ENCODE measurements at regions not wholly inside any gene's neighbourhood (a gene's known extent, or its start where the extent isn't known, plus 50 kb on each side); places are given as distances from the start of the nearest gene placed in this dataset.
"Not testable (repeated sequence)": the region's sequence is repeated elsewhere in the genome, so short reads cannot be mapped to it uniquely, and the experiment has no call there.

DNA sequence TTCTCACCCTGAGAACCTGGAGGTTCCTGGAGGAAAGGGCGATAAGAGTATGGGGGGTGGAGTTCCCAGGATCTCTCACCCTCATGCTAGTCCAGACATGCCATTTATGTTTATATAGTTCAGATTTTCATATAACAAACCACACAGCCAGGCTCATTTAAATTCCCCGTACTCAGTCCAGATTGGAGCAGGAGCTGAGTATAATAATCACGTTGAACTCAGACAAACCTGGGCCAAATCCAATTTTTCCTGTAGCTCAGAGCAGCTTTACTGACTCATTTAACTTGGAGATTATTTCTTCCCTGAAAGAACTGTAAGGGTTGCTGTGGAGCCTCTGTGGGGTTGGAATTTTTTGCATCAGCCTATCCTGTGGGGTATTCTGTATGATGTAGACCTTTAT is 660.8 kb downstream of the TMEM121 start:
- Histone ChIP-seq H3K79me2 (ENCODE audit: control insufficient read depth, insufficient read depth, low read length) (no peaks in the 10 kb centered on the region), H3K9me1 (replicated peaks; ENCODE audit: control insufficient read depth, extremely low read depth, insufficient read depth, low read length) (no peaks in the 10 kb centered on the region), H3K9ac (replicated peaks; ENCODE audit: extremely low read depth, insufficient read depth, low read length) (no peak overlapping the region), H4K20me1 (replicated peaks; ENCODE audit: control insufficient read depth, extremely low read depth, insufficient read depth, low read length) (no peaks in the 10 kb centered on the region), H3K9me3 (replicated peaks; ENCODE audit: control insufficient read depth, insufficient read depth, low read length) (no peaks in the 10 kb centered on the region), H3K27me3 (ENCODE audit: control insufficient read depth in 2 of 2, insufficient read depth in 2 of 2, low read length in 2 of 2) (no peaks in the 10 kb centered on the region), H3K4me1 (ENCODE audit: control insufficient read depth, extremely low read depth, insufficient read depth, low read length) (no peaks in the 10 kb centered on the region), H3K4me2 (ENCODE audit: insufficient read depth, low read length) (no peak overlapping the region), H3K36me3 (ENCODE audit: control insufficient read depth in 2 of 2, extremely low read depth in 1 of 2, insufficient read depth in 2 of 2, low read length in 2 of 2) (no peaks in the 10 kb centered on the region), H3K27ac (ENCODE audit: insufficient read depth, low read depth, low read length) (no peak overlapping the region), H3K4me3 (replicated peaks in 1 of 3; ENCODE audit: insufficient read depth in 1 of 3, low read depth in 1 of 3, low read length in 3 of 3) (no peak overlapping the region), H2AFZ (ENCODE audit: low read depth, low read length) (no peak overlapping the region)
- CTCF ChIA-PET: no interaction called here
- intact Hi-C loops (cut with micrococcal nuclease): no loop called here
- no peak for TF ChIP-seq POLR2A (IDR thresholded peaks at IDR 0.05; ENCODE audit: low read depth, low read length)
- TF ChIP-seq GATA2 (IDR thresholded peaks at IDR 0.05; ENCODE audit: insufficient read depth, insufficient read length, low read depth, low read length): no peak
- TF ChIP-seq POLR2AphosphoS5 (IDR thresholded peaks at IDR 0.05; ENCODE audit: insufficient read depth, low read depth, low read length): no peak
- TF ChIP-seq, protein P1, sequence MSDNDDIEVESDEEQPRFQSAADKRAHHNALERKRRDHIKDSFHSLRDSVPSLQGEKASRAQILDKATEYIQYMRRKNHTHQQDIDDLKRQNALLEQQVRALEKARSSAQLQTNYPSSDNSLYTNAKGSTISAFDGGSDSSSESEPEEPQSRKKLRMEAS (IDR thresholded peaks at IDR 0.05; ENCODE audit: insufficient read depth, insufficient read length): no peak
- TF ChIP-seq, protein P2, sequence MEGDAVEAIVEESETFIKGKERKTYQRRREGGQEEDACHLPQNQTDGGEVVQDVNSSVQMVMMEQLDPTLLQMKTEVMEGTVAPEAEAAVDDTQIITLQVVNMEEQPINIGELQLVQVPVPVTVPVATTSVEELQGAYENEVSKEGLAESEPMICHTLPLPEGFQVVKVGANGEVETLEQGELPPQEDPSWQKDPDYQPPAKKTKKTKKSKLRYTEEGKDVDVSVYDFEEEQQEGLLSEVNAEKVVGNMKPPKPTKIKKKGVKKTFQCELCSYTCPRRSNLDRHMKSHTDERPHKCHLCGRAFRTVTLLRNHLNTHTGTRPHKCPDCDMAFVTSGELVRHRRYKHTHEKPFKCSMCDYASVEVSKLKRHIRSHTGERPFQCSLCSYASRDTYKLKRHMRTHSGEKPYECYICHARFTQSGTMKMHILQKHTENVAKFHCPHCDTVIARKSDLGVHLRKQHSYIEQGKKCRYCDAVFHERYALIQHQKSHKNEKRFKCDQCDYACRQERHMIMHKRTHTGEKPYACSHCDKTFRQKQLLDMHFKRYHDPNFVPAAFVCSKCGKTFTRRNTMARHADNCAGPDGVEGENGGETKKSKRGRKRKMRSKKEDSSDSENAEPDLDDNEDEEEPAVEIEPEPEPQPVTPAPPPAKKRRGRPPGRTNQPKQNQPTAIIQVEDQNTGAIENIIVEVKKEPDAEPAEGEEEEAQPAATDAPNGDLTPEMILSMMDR (IDR thresholded peaks at IDR 0.05; ENCODE audit: extremely low read depth in 1 of 2, insufficient read depth in 1 of 2, low read depth in 1 of 2, low read length in 2 of 2): no peak
- POLR2A ChIA-PET: no interaction called here
- BruUV-seq (replicated peaks): no TSS peak
- dilution Hi-C loops (cut with MboI; ENCODE audit: extremely low pct_ligation_motif_present, low sequenced_read_pairs): no loop called here
- DNase-seq (ENCODE audit: low read depth, low spot score): no peak
- no peak for FAIRE-seq

DNA sequence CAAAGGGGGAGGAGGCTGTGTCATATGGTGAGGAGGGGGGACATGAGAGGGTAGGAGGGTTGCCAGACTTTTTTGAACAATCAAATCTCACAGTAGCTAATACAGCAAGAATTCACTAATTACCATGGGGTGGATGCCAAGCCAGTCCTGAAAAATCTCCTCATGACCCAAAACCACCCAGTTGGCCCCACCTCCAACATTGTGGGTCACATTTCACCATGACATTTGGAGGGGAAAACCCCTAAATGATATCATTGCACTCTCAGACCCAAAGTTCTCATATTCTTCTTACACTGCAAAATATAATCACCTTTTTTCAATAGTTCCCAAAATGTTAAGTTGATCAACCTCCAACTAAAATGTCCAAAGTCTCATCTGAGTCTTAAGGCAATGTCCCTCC is 666.3 kb downstream of the TMEM121 start:
- not testable (repeated sequence) for H3K27ac ChIP-seq (ENCODE audit: insufficient read depth, low read depth, low read length)

DNA sequence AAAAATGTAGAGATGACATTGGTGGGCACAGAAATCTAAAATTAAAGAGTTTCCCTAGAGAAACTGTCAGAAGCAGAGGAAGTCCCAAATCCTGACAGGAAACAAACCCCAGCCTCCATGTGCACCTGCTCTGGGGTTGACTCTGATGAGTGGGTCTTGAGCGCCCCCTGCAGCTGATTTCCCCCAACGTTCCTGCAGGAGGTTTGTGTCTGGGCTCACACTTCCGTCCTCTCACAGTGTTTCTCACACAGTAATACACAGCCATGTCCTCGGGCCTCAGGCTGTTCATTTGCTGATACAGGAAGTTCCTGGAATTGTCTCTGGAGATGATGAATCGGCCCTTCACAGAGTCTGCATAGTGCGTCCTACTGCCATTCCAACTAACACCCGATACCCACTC is 670.1 kb downstream of the TMEM121 start:
- dilution Hi-C loops (cut with MboI; ENCODE audit: extremely low pct_ligation_motif_present, low sequenced_read_pairs); H3K9me3 ChIP-seq (replicated peaks; ENCODE audit: control insufficient read depth, insufficient read depth, low read length); POLR2A ChIA-PET; intact Hi-C loops (cut with micrococcal nuclease); BruUV-seq (replicated peaks); CTCF ChIA-PET; H3K4me1 ChIP-seq (ENCODE audit: control insufficient read depth, extremely low read depth, insufficient read depth, low read length); H2AFZ ChIP-seq (ENCODE audit: low read depth, low read length); H3K4me2 ChIP-seq (ENCODE audit: insufficient read depth, low read length); H3K36me3 ChIP-seq (ENCODE audit: control insufficient read depth in 2 of 2, extremely low read depth in 1 of 2, insufficient read depth in 2 of 2, low read length in 2 of 2); H3K9ac ChIP-seq (replicated peaks; ENCODE audit: extremely low read depth, insufficient read depth, low read length); FAIRE-seq; H3K4me3 ChIP-seq (replicated peaks in 1 of 3; ENCODE audit: insufficient read depth in 1 of 3, low read depth in 1 of 3, low read length in 3 of 3); H3K27ac ChIP-seq (ENCODE audit: insufficient read depth, low read depth, low read length); H3K27me3 ChIP-seq (ENCODE audit: control insufficient read depth in 2 of 2, insufficient read depth in 2 of 2, low read length in 2 of 2); H3K79me2 ChIP-seq (ENCODE audit: control insufficient read depth, insufficient read depth, low read length); H4K20me1 ChIP-seq (replicated peaks; ENCODE audit: control insufficient read depth, extremely low read depth, insufficient read depth, low read length); H3K9me1 ChIP-seq (replicated peaks; ENCODE audit: control insufficient read depth, extremely low read depth, insufficient read depth, low read length); DNase-seq (ENCODE audit: low read depth, low spot score): not testable (repeated sequence)

More for the DNA sequence above, 666.3 kb downstream of the TMEM121 start:
- H2AFZ ChIP-seq (ENCODE audit: low read depth, low read length); H3K4me3 ChIP-seq (replicated peaks in 1 of 3; ENCODE audit: insufficient read depth in 1 of 3, low read depth in 1 of 3, low read length in 3 of 3); H3K4me2 ChIP-seq (ENCODE audit: insufficient read depth, low read length); H3K9ac ChIP-seq (replicated peaks; ENCODE audit: extremely low read depth, insufficient read depth, low read length); H3K9me1 ChIP-seq (replicated peaks; ENCODE audit: control insufficient read depth, extremely low read depth, insufficient read depth, low read length); H3K4me1 ChIP-seq (ENCODE audit: control insufficient read depth, extremely low read depth, insufficient read depth, low read length); H4K20me1 ChIP-seq (replicated peaks; ENCODE audit: control insufficient read depth, extremely low read depth, insufficient read depth, low read length); intact Hi-C loops (cut with micrococcal nuclease); H3K9me3 ChIP-seq (replicated peaks; ENCODE audit: control insufficient read depth, insufficient read depth, low read length); FAIRE-seq; H3K79me2 ChIP-seq (ENCODE audit: control insufficient read depth, insufficient read depth, low read length); H3K27me3 ChIP-seq (ENCODE audit: control insufficient read depth in 2 of 2, insufficient read depth in 2 of 2, low read length in 2 of 2); CTCF ChIA-PET; BruUV-seq (replicated peaks); POLR2A ChIA-PET; DNase-seq (ENCODE audit: low read depth, low spot score); H3K36me3 ChIP-seq (ENCODE audit: control insufficient read depth in 2 of 2, extremely low read depth in 1 of 2, insufficient read depth in 2 of 2, low read length in 2 of 2); dilution Hi-C loops (cut with MboI; ENCODE audit: extremely low pct_ligation_motif_present, low sequenced_read_pairs): not testable (repeated sequence)

Measured in endothelial cell of umbilical vein (primary cell).